ENCODE measurements at regions not wholly inside any gene's neighbourhood (a gene's known extent, or its start where the extent isn't known, plus 50 kb on each side); places are given as distances from the start of the nearest gene placed in this dataset.

- TF ChIP-seq, protein P1, sequence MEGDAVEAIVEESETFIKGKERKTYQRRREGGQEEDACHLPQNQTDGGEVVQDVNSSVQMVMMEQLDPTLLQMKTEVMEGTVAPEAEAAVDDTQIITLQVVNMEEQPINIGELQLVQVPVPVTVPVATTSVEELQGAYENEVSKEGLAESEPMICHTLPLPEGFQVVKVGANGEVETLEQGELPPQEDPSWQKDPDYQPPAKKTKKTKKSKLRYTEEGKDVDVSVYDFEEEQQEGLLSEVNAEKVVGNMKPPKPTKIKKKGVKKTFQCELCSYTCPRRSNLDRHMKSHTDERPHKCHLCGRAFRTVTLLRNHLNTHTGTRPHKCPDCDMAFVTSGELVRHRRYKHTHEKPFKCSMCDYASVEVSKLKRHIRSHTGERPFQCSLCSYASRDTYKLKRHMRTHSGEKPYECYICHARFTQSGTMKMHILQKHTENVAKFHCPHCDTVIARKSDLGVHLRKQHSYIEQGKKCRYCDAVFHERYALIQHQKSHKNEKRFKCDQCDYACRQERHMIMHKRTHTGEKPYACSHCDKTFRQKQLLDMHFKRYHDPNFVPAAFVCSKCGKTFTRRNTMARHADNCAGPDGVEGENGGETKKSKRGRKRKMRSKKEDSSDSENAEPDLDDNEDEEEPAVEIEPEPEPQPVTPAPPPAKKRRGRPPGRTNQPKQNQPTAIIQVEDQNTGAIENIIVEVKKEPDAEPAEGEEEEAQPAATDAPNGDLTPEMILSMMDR (IDR thresholded peaks at IDR 0.05; ENCODE audit: low read depth, low read length) = no peak
- no peak for DNase-seq (ENCODE audit: extremely low read depth, low read depth)
Observed at GRCh38 chr4:33878710-33879109, 2365.6 kb downstream of the ARAP2 start.

- no peak for DNase-seq (ENCODE audit: extremely low read depth, low read depth)
- TF ChIP-seq, protein P1 (IDR thresholded peaks at IDR 0.05; ENCODE audit: low read depth, low read length) = no peak
Observed at GRCh38 chr4:33881176-33881575, 2363.1 kb downstream of the ARAP2 start.

DNA sequence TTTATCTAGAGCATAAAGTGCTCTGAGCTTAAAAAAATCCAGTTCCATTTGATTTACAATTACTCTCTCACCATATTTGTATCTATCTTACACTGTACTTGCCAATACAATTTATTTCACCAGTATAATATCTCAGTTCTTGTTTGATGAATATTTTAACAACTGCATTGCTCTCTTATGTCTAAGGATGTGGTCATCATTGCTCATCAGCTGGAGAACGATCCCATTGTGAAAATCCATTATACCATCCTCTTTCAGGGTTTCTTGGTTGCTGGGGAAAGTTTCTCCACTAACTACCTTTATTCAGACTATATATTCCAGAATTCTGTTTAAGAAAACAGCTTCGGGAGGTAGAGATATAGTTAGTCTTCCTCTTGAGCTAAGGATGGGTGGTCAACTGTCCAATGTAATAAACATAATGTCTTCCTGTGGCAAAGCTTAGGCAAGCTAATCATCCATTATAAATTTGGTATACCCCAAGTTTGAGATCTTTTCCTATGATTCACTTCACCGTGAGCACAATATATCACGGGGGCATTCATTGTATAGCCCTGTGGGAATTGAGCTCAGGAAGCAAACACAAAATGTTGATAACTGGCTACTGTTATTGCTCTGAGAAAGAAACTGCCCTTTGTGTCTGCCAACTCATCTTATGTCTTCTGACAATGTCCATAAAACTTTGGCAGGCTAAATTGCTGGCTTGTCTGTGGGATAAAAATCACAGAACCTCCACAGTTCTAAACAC lies 2361.9 kb downstream of the ARAP2 start:
- TF ChIP-seq, protein P1 (IDR thresholded peaks at IDR 0.05; ENCODE audit: low read depth, low read length) = no peak
- no peak for DNase-seq (ENCODE audit: extremely low read depth, low read depth)

GRCh38 chr4:33883111-33883510 lies 2361.2 kb downstream of the ARAP2 start:
- no peak for DNase-seq (ENCODE audit: extremely low read depth, low read depth)
- TF ChIP-seq, protein P1 (IDR thresholded peaks at IDR 0.05; ENCODE audit: low read depth, low read length) = no peak

- no peak for DNase-seq (ENCODE audit: extremely low read depth, low read depth)
- TF ChIP-seq, protein P1 (IDR thresholded peaks at IDR 0.05; ENCODE audit: low read depth, low read length) = no peak
Observed at GRCh38 chr4:33886356-33886755, 2358.0 kb downstream of the ARAP2 start.

- no peak for DNase-seq (ENCODE audit: extremely low read depth, low read depth)
- TF ChIP-seq, protein P1 (IDR thresholded peaks at IDR 0.05; ENCODE audit: low read depth, low read length) = no peak
Observed at GRCh38 chr4:33890841-33891240, 2353.5 kb downstream of the ARAP2 start.

DNA sequence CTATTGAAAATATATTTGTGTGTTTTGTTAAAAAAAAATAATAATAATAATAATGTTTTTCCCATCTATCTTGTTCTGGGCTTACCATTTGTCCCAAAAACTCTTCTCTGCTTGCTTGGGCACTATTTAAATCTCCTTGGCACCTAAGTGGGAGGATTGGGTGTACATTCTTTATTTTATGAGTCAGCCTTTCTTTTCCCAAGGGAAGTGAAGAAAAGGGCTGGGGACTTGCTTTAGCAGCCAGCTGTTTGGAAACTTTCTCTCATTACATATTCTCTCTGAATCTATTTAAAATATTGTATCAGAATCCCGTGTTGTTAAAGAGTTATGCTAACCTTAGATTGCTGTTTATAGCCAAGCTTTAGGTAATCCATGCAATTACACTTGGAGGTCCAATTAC lies 2332.4 kb downstream of the ARAP2 start:
- DNase-seq (ENCODE audit: extremely low read depth, low read depth) = no peak
- TF ChIP-seq, protein P1 (IDR thresholded peaks at IDR 0.05; ENCODE audit: low read depth, low read length) = no peak
